ENCODE measurements at regions not wholly inside any gene's neighbourhood (a gene's known extent, or its start where the extent isn't known, plus 50 kb on each side); places are given as distances from the start of the nearest gene placed in this dataset.

DNA sequence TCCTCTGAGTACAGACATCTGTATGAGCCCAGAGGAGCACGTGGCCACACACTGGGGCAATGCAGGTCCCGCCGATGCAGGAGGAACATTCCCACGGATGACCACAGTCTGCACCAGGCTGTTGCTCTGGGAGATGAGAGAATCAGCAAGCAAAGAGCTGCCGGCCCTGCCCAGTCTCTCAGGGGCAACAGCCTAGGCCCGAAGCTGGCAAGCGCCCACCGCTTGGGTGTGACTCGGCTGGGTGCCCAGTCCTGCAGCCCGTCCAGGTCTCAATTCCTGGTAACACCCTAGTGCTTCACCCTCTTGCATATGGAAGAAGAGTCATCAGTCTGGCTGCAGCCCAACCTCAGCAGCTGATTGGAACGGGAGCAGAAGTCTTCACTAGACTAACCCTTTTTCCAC, 153.7 kb upstream of the HES1 start:
- no peak for DNase-seq (ENCODE audit: low read depth, low spot score)

DNA sequence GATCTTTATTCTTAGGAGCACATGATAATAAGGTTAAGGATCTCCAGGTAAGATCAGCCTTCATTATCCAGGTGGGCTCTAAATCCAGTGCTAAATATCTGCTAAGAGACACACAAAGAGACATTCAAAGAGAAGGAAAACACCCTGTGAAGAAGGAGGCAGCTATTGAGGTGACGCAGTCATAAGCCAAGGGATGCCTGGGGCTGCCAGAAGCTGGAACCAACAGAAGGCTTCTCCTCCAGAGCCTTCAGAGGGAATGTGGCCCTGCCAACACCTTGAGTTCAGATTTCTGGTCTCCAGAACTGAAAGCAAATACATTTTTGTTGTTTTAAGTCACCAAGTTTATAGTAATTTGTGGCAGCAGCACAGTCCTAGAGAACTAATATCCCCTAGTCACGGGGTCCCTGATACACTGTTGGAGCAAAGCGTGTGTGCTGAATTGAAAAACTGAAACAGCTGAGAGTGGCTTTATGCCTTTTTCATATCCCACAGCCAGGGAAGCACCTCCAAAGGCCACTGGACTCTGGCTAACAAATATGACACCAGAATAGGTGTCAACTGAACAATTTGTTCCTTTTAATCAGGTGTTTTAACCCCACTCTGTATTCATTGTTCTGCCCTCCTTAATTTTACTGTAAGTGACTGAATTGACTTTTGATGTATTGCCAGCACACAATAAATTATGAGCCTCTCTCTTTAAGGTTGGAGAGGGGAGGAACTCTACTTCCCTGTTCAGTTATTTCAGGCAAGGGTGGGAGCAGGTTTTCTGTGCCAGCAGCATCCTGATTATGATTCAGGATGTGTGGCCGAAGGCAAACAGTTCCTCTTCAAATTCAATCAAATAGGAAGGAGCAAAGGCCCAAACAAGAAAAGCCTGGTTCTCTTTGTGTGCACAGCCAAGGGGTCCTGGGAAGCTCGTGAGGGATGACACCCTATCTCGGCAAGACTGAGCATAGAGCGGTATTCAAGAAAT, 151.8 kb upstream of the HES1 start:
- no peak for DNase-seq (ENCODE audit: low read depth, low spot score)

DNA sequence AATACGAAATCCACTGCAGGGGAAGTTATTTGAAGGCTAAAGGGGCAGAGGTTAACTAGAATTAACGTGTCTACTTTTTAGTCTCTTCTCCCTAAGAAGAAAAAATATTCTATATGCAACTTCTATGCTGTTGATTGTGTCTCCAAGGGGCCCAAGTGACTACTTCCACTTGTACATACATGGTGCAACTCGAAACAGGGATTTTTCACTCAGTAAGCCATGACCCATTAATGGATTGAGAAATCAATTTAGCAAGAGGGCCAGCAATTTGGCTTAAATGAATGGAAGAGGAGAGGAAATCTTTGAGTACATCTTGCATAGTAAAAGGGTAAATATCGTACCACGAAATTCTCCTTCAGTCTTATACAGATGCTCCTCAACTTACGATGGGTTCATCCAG, 151.1 kb upstream of the HES1 start:
- no peak for DNase-seq (ENCODE audit: low read depth, low spot score)

DNA sequence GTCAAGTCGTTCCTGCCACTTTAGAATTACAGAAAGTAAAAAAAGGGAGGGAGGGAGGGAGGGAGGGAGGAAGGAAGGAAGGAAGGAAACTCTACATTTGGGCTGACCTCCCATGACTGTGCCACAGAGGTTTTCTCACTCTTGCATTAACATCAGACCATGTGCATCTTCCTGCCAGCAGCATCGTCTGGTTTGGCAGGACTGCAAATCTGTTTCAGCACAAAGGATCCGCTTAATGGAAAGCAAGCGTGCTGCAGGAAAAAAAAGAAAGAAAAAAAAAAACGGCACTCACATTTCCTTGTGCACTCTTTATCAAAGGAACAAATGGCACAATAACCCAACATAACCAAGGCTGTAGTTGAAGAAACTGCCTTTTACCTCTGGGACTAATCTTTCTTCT, 148.8 kb upstream of the HES1 start:
- no peak for DNase-seq (ENCODE audit: low read depth, low spot score)

DNA sequence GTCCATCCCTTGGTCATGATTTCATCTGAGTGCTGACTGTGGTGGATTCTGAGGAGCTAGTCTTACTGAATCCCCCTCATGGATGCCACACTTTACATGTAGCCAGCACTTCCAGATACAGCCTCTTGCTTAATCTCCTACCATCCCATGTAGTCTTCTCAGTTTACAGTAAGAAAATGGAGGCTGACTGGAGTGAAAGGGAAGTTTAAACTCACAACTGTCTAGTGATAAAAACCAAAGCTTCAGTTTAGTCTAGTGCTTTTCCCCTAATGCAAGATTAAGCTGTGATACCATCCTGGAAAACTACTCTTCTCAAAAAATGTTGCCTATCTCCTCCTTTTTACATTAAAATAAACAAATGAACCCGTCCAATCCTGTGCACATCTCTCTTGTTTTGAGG, 146.8 kb upstream of the HES1 start:
- no peak for DNase-seq (ENCODE audit: low read depth, low spot score)

DNA sequence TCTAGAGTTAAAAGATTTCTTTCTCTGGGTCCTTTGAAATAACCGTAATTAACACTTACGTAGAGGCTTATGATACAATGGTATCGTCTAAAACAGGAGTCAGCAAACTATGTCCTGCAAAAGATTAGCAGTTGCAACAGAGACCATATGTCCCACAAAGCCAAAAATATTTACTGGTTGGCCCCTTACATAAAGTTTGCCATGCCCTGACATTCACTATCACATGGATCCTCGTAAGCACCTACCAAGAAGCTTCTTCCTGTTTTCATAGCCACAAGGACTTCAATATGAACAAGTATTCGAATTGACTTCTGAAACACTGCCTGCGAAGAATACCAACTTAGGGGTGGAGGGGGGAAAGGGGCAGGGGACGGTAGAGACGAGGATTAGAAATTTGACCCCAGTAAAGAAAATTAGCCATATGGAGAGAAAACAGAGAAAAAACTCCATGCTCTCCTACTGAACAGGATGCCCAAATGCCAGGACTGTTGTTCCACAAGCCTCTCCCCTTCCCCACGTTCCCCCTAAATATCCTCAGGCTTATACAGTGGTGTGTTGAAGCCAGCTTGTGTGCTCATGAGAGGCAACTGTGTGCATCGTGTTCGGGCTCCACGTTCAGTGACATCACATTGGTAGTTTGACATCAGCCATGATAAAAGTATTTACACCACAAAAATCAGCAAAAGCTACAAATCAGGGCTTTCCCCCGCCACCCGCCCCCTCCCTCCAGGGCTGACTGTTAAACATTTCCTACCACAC, 144.1 kb upstream of the HES1 start:
- no peak for DNase-seq (ENCODE audit: low read depth, low spot score)

DNA sequence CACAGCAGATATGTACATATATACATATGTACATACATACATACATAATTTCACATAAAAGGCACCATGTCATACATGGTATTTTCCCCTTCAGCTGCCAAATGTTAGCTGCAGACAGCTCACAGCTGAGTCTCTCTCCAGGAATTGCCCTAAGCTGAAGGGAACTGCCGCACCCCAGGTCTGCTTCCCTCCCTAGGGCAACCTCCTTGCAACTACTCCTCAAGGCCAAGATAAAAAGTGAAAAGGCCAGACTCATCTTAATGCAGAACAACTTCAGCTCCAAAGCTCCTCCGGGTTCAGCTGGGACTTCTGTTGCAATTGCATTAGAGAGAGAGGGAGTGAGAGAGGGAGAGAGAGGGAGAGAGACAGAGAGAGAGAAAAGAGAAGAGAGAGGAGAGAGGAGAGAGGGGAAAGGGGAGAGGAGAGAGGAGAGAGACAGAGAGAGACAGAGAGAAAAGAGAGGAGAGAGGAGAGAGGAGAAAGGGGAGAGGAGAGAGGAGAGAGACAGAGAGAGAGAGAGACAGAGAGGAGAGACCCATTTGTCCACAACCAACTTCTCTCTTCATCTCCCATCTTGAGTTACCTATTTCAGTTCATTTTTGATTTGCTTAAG, 143.4 kb upstream of the HES1 start:
- DNase-seq (ENCODE audit: low read depth, low spot score), result no peak

DNA sequence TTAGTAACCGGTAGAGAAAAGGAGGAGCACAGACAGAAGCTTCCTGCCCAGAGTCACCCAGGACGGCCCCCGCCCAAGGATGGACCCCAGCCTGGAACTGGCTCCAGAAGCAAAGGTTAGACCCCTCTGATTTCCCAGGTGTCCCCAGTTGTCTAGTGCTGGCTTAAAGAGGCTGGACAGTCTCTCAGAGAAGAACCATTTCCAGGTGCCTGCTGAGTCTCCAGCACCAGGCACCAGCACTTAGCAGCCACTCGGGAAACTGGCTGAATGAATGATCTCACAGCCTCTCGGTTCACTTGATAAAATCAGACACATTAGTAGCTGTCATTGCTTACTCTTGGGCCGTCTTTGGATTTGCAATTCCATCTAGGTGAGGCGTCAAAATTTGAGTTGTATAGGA, 139.7 kb upstream of the HES1 start:
- DNase-seq (ENCODE audit: low read depth, low spot score), result no peak

DNA sequence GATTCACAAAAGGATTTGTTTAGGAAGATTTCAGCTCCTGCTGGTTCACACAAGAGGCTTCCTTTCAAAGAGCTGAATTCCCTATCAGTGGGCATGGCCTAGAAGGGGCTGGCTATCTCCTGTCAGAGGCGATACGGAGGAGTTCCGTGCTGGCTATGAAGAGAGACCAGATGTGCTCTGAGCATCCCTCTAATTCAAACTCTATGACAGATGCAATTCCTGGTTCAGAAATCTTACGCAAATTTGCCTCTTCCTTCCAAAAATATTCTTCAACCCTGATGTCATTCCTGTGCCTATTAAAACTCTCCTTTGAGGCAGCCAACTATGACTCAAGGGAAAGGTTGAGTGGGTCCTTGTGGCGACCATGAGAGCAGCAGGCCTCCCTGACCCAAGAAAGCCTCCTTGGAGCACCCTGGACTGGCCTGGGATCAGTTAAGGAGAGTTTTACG, 139.3 kb upstream of the HES1 start:
- no peak for DNase-seq (ENCODE audit: low read depth, low spot score)

DNA sequence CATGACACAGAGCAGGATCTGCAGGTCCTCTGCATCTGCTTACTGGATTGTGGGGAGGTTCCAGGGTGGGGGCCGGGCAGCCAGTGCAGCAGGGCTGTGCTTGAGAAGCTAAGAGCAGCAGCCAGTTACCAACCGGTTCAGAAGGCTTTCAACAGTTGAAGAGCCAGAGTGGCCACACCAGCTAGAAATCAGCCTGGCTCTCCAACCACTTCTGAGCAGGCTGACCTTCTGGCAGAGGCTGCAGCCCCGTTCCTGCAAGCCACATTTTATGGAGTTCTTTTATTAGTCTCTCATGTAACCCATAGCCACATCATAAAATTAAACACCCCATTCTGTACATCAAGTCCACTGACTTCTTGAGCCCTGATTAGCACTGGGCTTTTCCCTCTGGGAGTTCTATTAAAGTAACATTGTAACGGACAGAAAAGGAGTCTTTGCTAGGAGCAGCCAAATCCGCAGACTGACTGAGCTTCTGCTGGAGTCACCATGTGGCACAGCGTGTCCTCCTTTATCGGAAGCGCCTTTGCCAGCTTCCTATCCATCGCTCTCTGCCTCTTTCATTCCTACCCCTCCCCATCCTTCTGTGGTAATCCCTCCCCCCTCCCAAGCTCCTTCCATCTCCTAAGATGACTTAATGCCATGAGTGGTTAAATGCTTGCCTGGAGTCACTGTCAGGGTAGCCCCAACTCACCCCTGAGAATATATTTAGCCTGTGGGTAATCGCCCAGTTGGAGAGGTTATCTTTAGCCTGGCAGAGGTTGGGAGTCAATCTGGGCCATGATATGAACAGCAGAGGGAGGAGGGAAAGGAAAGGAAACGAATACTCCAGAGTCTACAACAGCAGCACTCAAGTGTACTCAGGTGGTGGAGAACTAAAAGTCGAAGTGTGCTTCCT, 138.5 kb upstream of the HES1 start:
- DNase-seq (ENCODE audit: low read depth, low spot score), result no peak

DNA sequence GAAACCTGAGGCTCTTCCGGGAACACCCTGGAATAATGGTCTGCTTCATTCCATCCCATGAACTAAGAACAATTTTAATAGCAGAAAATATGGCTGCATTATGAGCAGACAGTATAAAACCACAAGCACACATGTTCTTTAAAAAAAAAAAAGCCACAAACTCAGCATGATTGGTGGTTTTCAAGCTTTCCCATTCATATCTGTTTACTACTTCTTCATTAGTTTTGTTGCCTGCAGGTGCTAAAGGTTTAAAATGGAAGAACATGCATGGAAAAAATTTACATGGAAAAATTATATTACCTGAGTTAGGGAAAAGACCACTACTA, 137.9 kb upstream of the HES1 start:
- no peak for DNase-seq (ENCODE audit: low read depth, low spot score)

DNA sequence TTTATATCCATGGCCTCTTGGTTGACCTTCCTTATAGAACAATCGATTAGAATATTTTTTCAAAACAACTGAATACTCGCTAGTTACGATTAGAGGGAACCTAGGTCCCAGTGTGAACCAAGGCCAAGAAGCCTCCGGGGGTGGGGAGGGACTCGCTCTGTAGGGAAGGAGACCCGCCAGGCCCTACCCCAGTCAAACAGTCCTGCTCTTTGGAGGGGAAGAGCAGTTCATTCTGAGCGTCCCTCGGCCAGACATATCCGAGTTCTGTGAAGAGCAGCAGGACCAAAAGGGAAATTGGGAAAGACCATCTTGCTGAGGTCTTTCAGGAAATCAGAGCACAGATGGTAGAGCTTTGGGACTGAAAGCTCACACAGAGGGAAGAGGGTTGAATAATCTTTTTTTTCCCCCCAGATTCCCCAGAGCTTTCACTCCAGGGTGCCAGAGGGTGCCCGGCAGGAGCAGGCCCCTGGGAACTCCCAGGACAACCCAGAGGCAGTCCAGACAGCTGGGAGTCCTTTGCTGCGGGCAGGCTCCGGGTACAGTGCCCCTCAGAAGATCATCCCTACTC, 137.2 kb upstream of the HES1 start:
- DNase-seq (ENCODE audit: low read depth, low spot score), result no peak

DNA sequence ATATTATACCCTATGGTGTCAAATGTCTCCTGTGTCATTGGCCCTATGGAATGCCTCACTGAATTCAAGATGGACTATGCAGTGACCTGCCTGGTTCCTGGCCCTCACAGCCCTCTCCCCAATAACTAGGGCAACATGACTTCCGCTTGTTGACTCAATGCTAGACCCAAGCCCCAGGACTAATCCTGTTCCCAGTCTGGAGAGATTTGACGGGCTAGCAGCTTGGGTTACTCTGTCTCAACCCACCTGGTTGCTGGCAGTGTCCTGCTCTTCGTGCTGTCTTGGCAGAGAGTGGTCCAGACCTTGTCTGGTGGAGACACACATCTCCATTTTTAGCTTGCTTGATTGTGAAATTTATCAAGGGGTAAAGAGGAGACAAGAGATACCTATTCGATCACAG, 135.8 kb upstream of the HES1 start:
- DNase-seq (ENCODE audit: low read depth, low spot score), result no peak

DNA sequence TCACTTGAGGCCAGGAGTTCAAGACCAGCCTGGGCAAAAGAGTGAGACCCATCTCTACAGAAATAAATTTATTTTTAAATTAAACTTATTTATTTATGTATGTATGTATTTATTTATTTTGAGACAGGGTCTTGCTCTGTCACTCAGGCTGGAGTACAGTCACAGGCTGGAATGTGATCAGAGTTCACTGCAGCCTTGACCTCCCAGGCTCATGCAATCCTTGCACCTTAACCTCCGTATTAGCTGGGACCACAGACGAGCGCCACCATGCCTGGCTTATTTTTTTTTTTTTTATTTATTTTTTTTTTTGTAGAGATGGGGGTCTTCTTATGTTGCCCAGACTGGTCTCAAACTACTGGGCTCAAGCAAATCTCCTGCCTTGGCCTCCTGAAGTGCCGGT, 135.2 kb upstream of the HES1 start:
- DNase-seq (ENCODE audit: low read depth, low spot score), result no peak

DNA sequence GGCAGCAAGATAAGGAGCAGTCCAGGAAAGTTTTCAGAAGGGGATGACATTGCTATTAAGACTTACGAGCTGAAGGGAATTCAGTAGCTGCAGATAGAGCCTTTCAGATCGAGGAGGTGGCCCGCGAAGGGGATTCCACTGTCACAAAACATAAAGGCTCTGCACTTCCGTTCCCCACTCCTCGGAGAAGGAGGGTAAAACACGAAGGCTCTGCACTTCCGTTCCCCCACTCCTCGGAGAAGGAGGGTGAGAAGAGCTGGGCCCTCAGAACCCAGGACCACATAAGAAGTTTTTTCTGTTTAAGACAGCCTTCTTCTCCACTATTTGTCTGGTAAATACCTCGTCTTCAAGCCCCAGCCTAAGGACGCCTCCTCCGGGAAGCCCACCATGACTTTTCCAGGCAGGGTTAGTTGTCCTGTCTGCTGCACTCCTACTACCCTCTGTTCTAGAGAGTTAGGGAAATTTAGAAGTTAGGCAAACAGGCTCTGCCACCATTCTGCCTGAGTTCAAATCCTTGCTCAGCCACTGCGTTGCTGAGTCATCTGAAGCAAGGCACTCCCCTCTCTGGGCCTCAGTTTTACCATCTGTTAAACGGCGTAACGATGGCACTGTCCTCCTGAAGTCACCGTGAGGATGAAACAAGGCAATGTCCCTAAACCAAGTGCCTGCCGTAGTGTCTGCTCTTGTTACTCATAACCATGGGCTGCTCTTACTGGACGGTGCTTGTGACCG, 134.1 kb upstream of the HES1 start:
- no peak for DNase-seq (ENCODE audit: low read depth, low spot score)

DNA sequence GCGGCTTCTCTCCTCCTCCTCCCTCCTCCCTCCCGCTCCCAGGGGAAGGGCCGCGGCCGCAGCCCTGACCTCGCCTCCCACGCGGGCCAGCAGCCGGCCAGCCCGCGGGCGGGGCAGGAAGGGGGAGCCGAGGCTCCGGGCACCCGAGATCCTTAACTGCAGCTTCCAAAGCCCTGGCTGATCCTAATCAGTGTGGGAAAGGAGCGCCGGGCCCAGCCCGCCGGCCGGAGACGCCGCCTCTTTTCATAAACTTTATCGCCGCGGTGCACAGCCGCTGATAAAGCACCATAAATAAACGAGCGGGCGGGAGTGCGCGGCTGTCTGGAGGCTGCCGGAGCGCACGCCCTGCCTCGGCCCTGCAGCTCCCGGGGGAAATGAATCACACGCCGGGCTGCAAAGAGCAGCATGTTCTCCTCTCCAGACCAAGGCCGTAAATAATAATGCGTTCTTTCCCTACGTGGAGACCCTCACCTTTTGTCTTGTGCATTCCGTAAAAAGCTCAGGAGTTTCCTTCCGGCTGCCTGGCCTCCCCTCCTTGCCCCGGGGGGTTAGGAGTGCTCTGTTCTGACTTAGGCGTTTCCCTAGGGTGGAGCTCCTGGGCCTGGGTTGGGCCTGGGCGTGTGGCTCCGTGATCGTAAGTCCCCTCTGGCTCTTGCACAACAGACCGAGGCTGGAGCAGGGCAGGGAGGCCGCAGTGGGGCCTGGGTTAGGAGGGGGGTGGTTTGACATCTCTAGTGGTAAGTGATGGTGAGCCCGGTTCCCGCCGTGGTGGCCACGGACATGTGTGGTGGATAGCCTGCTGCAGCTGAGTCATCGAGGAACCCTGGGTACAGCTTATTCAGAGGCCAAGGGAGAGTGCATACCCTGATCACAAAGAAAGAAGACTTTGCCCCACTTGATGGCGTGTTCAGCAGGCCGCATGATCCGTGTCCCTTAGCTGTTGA, 132.6 kb upstream of the HES1 start:
- no peak for DNase-seq (ENCODE audit: low read depth, low spot score)

DNA sequence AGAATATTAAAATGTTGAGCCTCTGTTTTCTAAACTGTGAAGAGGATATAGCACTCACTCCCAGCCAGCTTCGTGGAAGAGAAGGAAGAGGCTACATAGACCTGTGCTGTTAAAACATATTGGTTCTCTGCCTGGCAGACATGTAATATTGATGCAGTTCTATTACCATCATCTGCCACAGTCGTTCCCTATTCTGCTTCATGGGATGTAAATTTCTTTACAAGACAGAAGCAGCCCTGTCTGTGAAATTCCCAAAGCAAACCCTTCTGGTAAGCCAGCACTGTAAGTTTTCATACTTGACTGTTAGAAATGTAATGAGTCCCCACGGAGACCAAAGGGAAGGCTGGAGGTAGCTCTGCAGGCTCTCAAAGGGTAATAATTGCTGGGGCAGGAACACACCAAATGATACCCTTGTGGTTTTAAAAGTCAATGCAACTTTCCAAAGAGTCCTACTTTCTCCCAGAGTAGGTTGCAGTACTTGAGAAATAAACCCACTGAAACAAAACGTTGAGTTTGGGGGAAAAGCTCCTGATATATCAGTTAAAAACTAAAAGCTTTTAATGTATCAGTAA, 129.9 kb upstream of the HES1 start:
- no peak for DNase-seq (ENCODE audit: low read depth, low spot score)

DNA sequence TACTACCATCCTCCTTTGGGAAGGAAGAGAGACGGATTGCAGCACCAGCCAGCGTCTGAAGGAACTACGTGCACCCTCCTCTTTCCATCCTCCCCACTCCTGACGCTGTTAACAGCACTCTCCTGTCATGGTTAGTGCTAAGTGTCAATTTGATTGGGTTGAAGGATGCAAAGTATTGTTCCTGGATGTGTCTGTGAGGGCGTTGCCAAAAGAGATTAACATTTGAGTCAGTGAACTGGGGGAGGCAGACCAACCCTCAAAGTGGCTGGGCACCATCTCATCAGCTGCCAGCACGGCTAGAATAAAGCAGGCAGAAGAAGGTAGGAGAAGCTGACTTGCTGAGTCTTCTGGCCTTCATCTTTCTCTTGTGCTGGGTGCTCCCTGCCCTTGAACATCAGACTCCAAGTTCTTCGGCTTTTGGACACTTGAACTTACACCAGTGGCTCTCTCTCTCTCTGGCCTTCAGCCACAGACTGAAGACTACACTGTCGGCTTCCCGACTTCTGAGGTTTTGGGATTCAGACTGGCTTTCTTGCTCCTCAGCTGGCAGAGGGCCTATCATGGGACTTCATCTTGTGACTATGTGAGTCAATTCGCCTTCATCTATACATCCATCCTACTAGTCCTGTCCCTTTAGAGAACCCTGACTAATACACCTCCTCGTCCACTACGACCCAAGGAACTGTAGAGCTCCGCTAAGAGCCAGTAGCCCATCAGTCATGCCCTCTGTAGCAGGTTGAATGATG, 128.2 kb upstream of the HES1 start:
- DNase-seq (ENCODE audit: low read depth, low spot score), result no peak
